IMR-90 (cell line): ENCODE measurements at regions not wholly inside any gene's neighbourhood (a gene's known extent, or its start where the extent isn't known, plus 50 kb on each side); places are given as distances from the start of the nearest gene placed in this dataset.

Source experiments
- ATAC-seq: fragments of 200-7000 bp; cut with Tn5 transposase; 2 replicates; pipeline ENCODE4 v1.9.1; 2020; ENCODE audit warnings: low read depth, mild to moderate bottlenecking, moderate library complexity
- BruUV-seq: library from RNA; stranded (reverse); fragments of 400-500 nt; replicated peaks from 2 replicates; lab custom pipeline; 2021; lab: Mats Ljungman, UMichigan
- CTCF ChIA-PET: fragments of 300-600 bp; formaldehyde crosslinking; extraction: SDS; loops from one replicate; lab custom pipeline; 2021; ENCODE audit warnings: antibody characterized with exemption; lab: Yijun Ruan, JAX
- POLR2A ChIA-PET: fragments of 300-600 bp; sonication (Branson Sonifier 250); formaldehyde crosslinking; loops from one replicate; lab custom pipeline; 2022; ENCODE audit warnings: antibody characterized with exemption; ENCODE audit not compliant: unreplicated experiment; lab: Charles Lee
- DNase-seq: peaks from one replicate; pipeline ENCODE4 v3.0.0; 2013
- H2AFZ ChIP-seq: replicated peaks from 2 replicates; pipeline ENCODE3; 2013; ENCODE audit warnings: low read length, mild to moderate bottlenecking; ENCODE audit not compliant: poor library complexity
- H2AK5ac ChIP-seq: 2 replicates; pipeline ENCODE4 v1.6.1; 2013; ENCODE audit warnings: low read depth, low read length, inconsistent platforms
- H2AK9ac ChIP-seq: replicated peaks from 2 replicates; pipeline ENCODE3; 2013; ENCODE audit warnings: mild to moderate bottlenecking, low read depth, low read length, moderate library complexity; ENCODE audit not compliant: poor library complexity
- H2BK120ac ChIP-seq: 2 replicates; pipeline ENCODE4 v1.6.1; 2013; ENCODE audit warnings: low read depth, low read length, inconsistent platforms
- H2BK15ac ChIP-seq: 3 replicates; pipeline ENCODE4 v1.6.1; 2013; ENCODE audit warnings: low read depth, low read length, inconsistent platforms
- H2BK20ac ChIP-seq: 2 replicates; pipeline ENCODE4 v1.6.1; 2013; ENCODE audit warnings: low read depth, mild to moderate bottlenecking, inconsistent platforms, low read length, moderate library complexity
- H2BK5ac ChIP-seq: 2 replicates; pipeline ENCODE4 v1.6.1; 2013; ENCODE audit warnings: mild to moderate bottlenecking, low read depth, low read length, inconsistent platforms; ENCODE audit not compliant: poor library complexity, severe bottlenecking
- H3K14ac ChIP-seq: replicated peaks from 2 replicates; pipeline ENCODE4 v1.6.1; 2013; ENCODE audit warnings: low read depth, low read length, inconsistent platforms
- H3K18ac ChIP-seq: 2 replicates; pipeline ENCODE4 v1.6.1; 2013; ENCODE audit warnings: low read depth, low read length, control low read depth
- H3K23ac ChIP-seq: 2 replicates; pipeline ENCODE4 v1.6.1; 2013; ENCODE audit warnings: low read depth, low read length, inconsistent platforms
- H3K27ac ChIP-seq: 2 replicates; pipeline ENCODE4 v1.5.1; 2013; ENCODE audit warnings: mild to moderate bottlenecking, control low read depth, low read length; ENCODE audit not compliant: insufficient read depth
- H3K27me3 ChIP-seq: 2 replicates; pipeline ENCODE4 v1.6.1; 2013; ENCODE audit warnings: low read length; ENCODE audit not compliant: control insufficient read depth, insufficient read depth
- H3K36me3 ChIP-seq: 2 replicates; pipeline ENCODE4 v1.6.1; 2013; ENCODE audit warnings: low read length, mixed read lengths; ENCODE audit not compliant: control insufficient read depth, insufficient read depth
- H3K4ac ChIP-seq: 2 replicates; pipeline ENCODE4 v1.6.1; 2013; ENCODE audit warnings: low read depth, low read length, inconsistent platforms
- H3K4me1 ChIP-seq: 2 replicates; pipeline ENCODE4 v1.6.1; 2013; ENCODE audit warnings: low read length, mixed read lengths; ENCODE audit not compliant: control insufficient read depth, insufficient read depth
- H3K4me2 ChIP-seq: 2 replicates; pipeline ENCODE4 v1.6.1; 2013; ENCODE audit warnings: low read depth, mild to moderate bottlenecking, control low read depth, low read length, moderate library complexity
- H3K4me3 ChIP-seq: 2 replicates; pipeline ENCODE4 v1.5.1; 2013; ENCODE audit warnings: low read depth, mild to moderate bottlenecking, control low read depth, low read length, moderate library complexity; ENCODE audit not compliant: insufficient read depth
- H3K56ac ChIP-seq: 2 replicates; pipeline ENCODE4 v1.6.1; 2013; ENCODE audit warnings: low read length, inconsistent platforms; ENCODE audit not compliant: insufficient read depth; ENCODE audit errors: extremely low read depth
- H3K79me1 ChIP-seq, 2 experiments: 2 replicates each; pipeline ENCODE4 v1.6.1; 2013; ENCODE audit warnings: low read length in 2 of 2, inconsistent platforms in 1 of 2, low read depth in 1 of 2
- H3K9ac ChIP-seq: 2 replicates; pipeline ENCODE4 v1.6.1; 2013; ENCODE audit warnings: low read depth, low read length, control low read depth
- H3K9me1 ChIP-seq: 2 replicates; pipeline ENCODE4 v1.6.1; 2013; ENCODE audit warnings: low read length, inconsistent platforms; ENCODE audit not compliant: insufficient read depth
- H3K9me3 ChIP-seq: 2 replicates; pipeline ENCODE4 v1.6.1; 2013; ENCODE audit warnings: low read length; ENCODE audit not compliant: control insufficient read depth, insufficient read depth
- H4K20me1 ChIP-seq: 2 replicates; pipeline ENCODE4 v1.6.1; 2013; ENCODE audit warnings: low read length, inconsistent platforms; ENCODE audit not compliant: insufficient read depth
- H4K5ac ChIP-seq: 2 replicates; pipeline ENCODE4 v1.6.1; 2013; ENCODE audit warnings: mild to moderate bottlenecking, low read depth, low read length, control low read depth
- H4K8ac ChIP-seq, 2 experiments: 2 replicates each; pipeline ENCODE4 v1.6.1; 2013; ENCODE audit warnings: low read depth in 2 of 2, low read length in 2 of 2, control low read depth in 1 of 2, inconsistent platforms in 1 of 2
- H4K91ac ChIP-seq: 2 replicates; pipeline ENCODE4 v1.6.1; 2013; ENCODE audit warnings: low read depth, low read length, inconsistent platforms; ENCODE audit not compliant: insufficient read depth
- CEBPB ChIP-seq: IDR thresholded peaks from 2 replicates; pipeline ENCODE4 v1.6.1; 2012; ENCODE audit warnings: low read depth, low read length, improper control_type of control experiment
- CHD1 ChIP-seq: IDR thresholded peaks from 2 replicates; pipeline ENCODE4 v1.6.1; 2012; ENCODE audit warnings: low read depth, low read length, improper control_type of control experiment
- FOS ChIP-seq: fragments of 150-350 bp; IDR thresholded peaks from 2 replicates; pipeline ENCODE4 v1.6.1; 2016; ENCODE audit warnings: low read depth, low read length
- MAFK ChIP-seq: IDR thresholded peaks from 2 replicates; pipeline ENCODE4 v1.6.1; 2012; ENCODE audit warnings: low read depth, low read length, improper control_type of control experiment
- RFX5 ChIP-seq: IDR thresholded peaks from 2 replicates; pipeline ENCODE4 v1.8.0; 2012; ENCODE audit warnings: low read depth, mild to moderate bottlenecking, low read length, moderate library complexity
- WGBS, 2 experiments: methylation state at CpG; one replicate each; pipeline versions ENCODE4 v1.1.5 to v1.1.7; 2013; ENCODE audit warnings: missing lambda C conversion rate in 2 of 2; ENCODE audit not compliant: insufficient read length in 1 of 2; ENCODE audit errors: extremely low coverage in 2 of 2; 5-methylcytosine and 5-hydroxymethylcytosine counted together
- dilution Hi-C: fragments of 300-500 bp; cut with HindIII; formaldehyde crosslinking; loops from one replicate; pipeline ENCODE4 v1.14.3; 2018; ENCODE audit warnings: low sequenced_read_pairs; ENCODE audit not compliant: unreplicated experiment
- in situ Hi-C: fragments of 300-500 bp; cut with MboI; formaldehyde crosslinking; loops from 3 replicates; pipeline ENCODE4 v1.14.3; 2019; ENCODE audit warnings: low sequenced_read_pairs, inconsistent platforms, mixed read lengths
- intact Hi-C: fragments of 100-400 bp; cut with micrococcal nuclease; formaldehyde crosslinking; loops from 2 replicates; pipeline ENCODE4 v1.10.0; 2022
- TF ChIP-seq, protein P1 (sequence below): fragments of 150-350 bp; IDR thresholded peaks from 2 replicates; pipeline ENCODE4 v1.6.1; 2017; ENCODE audit warnings: mild to moderate bottlenecking, antibody characterized with exemption, low read length, low read depth

DNA sequence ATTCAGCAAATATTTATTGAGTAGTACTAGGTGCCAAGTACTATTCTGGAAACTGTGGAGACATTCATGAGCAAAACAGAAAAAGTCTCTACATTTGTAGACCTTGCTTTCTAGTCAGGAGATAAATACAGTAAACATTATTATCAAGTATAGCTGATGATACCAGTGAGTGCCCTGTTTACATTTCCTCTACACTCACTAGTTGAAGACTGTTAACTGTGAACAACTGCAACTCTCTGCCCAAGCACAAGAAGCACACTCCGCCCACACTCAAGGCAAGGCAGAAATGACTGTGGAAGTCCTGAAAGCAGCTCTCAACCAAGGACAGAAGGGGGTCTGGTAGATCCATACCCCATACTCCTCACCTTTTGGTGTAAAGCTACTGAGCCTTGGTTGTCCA, 837.0 kb downstream of the DIAPH3 start:
- H3K9ac ChIP-seq, result no peak overlapping the region
- H2AK9ac ChIP-seq, result no peak overlapping the region
- H3K56ac ChIP-seq, result no peak overlapping the region
- no peak overlapping the region for H2BK120ac ChIP-seq
- no peak overlapping the region for H3K4me3 ChIP-seq
- TF ChIP-seq FOS (no peak), CEBPB (no peak), CHD1 (no peak), RFX5 (no peak), MAFK (no peak)
- TF ChIP-seq, protein P1, sequence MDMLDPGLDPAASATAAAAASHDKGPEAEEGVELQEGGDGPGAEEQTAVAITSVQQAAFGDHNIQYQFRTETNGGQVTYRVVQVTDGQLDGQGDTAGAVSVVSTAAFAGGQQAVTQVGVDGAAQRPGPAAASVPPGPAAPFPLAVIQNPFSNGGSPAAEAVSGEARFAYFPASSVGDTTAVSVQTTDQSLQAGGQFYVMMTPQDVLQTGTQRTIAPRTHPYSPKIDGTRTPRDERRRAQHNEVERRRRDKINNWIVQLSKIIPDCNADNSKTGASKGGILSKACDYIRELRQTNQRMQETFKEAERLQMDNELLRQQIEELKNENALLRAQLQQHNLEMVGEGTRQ, result no peak
- CTCF ChIA-PET, result interaction anchor here (1.0 kb wide), 1 partner anchor 9 kb away, joined by 4 read pairs; no protein-coding TSS in a partner anchor
- H4K20me1 ChIP-seq, result no peaks in the 10 kb centered on the region
- ATAC-seq (no peak), DNase-seq (no peak)
- in situ Hi-C loops, result no loop called here
- H4K91ac ChIP-seq, result no peak overlapping the region
- no peaks in the 10 kb centered on the region for H3K27me3 ChIP-seq
- intact Hi-C loops, result no loop called here
- no peak overlapping the region for H2AK5ac ChIP-seq
- no peak overlapping the region for H3K27ac ChIP-seq
- H4K8ac ChIP-seq, result no peak overlapping the region
- no peak overlapping the region for H2BK20ac ChIP-seq
- no peak overlapping the region for H4K5ac ChIP-seq
- H3K18ac ChIP-seq, result no peak overlapping the region
- no peaks in the 10 kb centered on the region for H3K9me3 ChIP-seq
- 60% methylated on average over 1 of the region's 1 CpG; no CpG with 5 or more reads in 1 of the 2 experiments for WGBS, 2 experiments
- H3K79me1 ChIP-seq, result no peaks in the 10 kb centered on the region
- H2AFZ ChIP-seq, result no peak overlapping the region
- no peak overlapping the region for H3K4me2 ChIP-seq
- no TSS peak for BruUV-seq
- H3K4ac ChIP-seq, result no peak overlapping the region
- POLR2A ChIA-PET, result no interaction called here
- dilution Hi-C loops, result no loop called here
- H3K36me3 ChIP-seq, result no peaks in the 10 kb centered on the region
- no peaks in the 10 kb centered on the region for H3K9me1 ChIP-seq
- H3K14ac ChIP-seq, result no peak overlapping the region
- no peak overlapping the region for H2BK5ac ChIP-seq
- H2BK15ac ChIP-seq, result no peak overlapping the region
- no peak overlapping the region for H3K23ac ChIP-seq
- no peaks in the 10 kb centered on the region for H3K4me1 ChIP-seq
